Non-pigmented ciliary epithelial cell (primary cell): ENCODE measurements at regions not wholly inside any gene's neighbourhood (a gene's known extent, or its start where the extent isn't known, plus 50 kb on each side); places are given as distances from the start of the nearest gene placed in this dataset.

Experiments
- DNase-seq: peaks from one replicate; pipeline ENCODE4 v3.0.0-alpha.2; 2010; ENCODE audit warnings: low read depth

- DNase-seq: no peak
These were observed 112.9 kb downstream of the DLL1 start for GRCh38 chr6:170177772-170178560.

- DNase-seq: no peak
These were observed 113.7 kb downstream of the DLL1 start for GRCh38 chr6:170176898-170177771.

- no peak for DNase-seq
These were observed 114.6 kb downstream of the DLL1 start for GRCh38 chr6:170176136-170176897.

GRCh38 chr6:170175644-170176135 lies 115.2 kb downstream of the DLL1 start:
- no peak for DNase-seq

GRCh38 chr6:170174771-170175643 lies 115.9 kb downstream of the DLL1 start:
- DNase-seq: no peak

- DNase-seq: no peak
These were observed 116.6 kb downstream of the DLL1 start for GRCh38 chr6:170174124-170174770.

- no peak for DNase-seq
These were observed 117.5 kb downstream of the DLL1 start for GRCh38 chr6:170173335-170173881.

GRCh38 chr6:170172825-170173256 lies 118.0 kb downstream of the DLL1 start:
- no peak for DNase-seq

- DNase-seq: no peak
These were observed 118.5 kb downstream of the DLL1 start for GRCh38 chr6:170172392-170172791.

- DNase-seq: no peak
These were observed 123.2 kb downstream of the DLL1 start for GRCh38 chr6:170167657-170168159.

- no peak for DNase-seq
These were observed 124.3 kb downstream of the DLL1 start for GRCh38 chr6:170166511-170167122.

- DNase-seq: no peak
These were observed 125.3 kb downstream of the DLL1 start for GRCh38 chr6:170165471-170166117.

GRCh38 chr6:170165085-170165470 lies 125.8 kb downstream of the DLL1 start:
- DNase-seq: no peak

GRCh38 chr6:170164271-170164900 lies 126.5 kb downstream of the DLL1 start:
- no peak for DNase-seq

GRCh38 chr6:170163405-170164170 lies 127.3 kb downstream of the DLL1 start:
- DNase-seq: no peak

GRCh38 chr6:170162775-170163404 lies 128.0 kb downstream of the DLL1 start:
- no peak for DNase-seq

GRCh38 chr6:170162011-170162774 lies 128.7 kb downstream of the DLL1 start:
- DNase-seq: no peak
